CD4-positive, alpha-beta T cell treated with Interleukin-4 for 4 hours (primary cell): ENCODE measurements at regions not wholly inside any gene's neighbourhood (a gene's known extent, or its start where the extent isn't known, plus 50 kb on each side); places are given as distances from the start of the nearest gene placed in this dataset.

Experiments
- DNase-seq: peaks from one replicate; pipeline ENCODE4 v3.0.0-alpha.2; 2020

DNA sequence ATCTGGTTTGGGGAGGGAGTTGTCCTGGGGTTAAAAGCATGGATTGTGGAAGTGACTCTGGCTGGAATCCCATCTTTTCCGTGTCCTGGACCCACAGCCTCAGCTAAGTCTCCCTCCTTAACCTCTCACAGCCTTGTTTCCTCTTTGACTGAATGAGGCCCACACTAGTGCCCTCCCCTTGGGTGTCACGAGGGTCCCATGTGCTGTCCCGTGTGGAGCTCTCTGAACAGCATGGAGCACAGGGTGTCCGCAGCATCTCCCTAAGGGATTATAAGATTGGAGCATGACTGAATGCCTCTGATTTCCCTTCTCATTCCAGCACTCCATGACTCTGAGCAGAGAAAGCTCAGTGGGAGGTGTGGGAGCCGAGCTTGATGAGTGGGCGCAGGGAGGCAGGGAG lies 182.5 kb downstream of the TEX29 start:
- no peak for DNase-seq

DNA sequence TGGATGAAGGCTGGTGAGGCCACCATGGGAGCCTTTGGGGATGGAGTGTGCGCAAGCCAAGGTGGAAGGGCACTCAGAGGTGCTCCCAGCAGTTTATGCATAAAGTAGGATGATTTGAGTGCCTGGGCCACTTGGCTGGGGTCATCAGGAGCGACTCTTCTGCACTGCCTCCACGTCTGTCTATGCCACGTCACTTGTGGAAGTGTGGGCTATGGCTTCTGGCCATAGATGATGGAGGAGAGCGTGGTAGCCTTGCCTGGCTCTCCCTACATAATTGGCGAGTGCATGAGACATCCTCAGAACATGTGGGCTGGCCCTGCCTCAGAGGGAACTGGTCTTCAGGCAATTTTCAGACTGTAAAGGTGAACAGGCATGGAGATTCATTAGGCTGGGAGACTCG lies 182.9 kb downstream of the TEX29 start:
- no peak for DNase-seq

DNA sequence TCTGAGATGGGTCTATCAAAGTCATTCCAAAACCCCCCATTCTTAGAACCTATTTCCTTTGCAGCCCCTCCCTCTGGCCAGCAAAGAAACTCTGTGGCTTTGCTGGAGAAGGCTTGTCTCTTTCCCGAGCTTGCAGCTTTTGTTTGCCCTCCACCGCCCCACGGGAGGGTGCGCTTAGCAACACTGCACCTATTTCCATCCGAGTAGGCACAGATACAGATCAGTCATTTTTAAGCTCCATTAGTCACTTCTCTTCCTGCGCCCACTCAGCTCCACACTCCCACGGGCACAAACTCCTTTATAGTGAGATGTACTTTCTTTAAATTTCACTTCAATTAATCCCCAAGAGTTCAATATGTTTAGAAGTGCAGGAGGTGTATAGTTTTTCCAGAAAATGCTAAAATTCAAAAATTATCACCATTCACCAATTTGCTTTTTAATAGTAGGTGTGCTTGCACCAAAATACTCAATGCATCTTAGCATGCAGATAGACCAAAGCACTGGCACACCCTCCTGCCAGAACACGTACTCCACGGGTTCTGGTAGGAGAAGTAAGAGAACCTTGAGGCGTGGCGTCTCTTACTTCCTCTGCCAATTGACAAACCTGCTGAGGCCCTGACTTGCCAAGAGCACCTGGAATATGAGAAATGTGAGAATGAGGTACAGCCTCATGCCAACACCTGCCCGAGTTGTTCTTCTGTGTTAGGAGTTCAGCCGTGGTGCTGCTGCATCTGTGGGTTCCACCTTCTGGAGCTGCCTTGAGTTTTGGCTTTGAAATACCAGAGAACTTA lies 183.7 kb downstream of the TEX29 start:
- DNase-seq = no peak

DNA sequence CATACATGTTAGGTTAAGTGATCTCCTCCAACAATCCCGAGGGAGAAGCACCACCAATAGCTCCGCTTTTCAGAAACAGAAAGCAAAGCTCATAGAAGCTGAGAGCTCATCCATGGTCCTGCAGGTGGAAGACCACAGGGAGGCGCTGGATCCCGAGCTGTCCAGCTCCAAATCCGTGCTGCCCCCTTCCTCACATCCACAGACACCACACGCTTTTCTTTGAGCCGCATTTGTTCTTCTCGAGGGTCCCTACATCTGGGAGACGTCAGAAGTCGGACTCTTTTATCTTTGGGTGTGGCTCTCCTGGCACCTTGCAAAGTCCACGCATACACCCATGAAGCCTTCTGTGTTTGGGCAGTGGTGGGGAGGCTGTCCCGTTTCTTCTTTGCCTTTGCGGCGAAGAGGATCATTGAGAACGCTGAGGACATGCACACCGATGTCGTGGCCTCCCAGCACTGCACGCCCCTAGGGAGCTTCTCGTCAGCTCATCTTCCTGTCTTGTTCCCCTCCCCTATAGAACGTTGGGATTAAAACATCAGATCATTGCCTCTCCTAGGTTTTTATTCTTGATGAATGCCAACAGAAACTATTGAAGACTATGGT lies 184.8 kb downstream of the TEX29 start:
- no peak for DNase-seq

DNA sequence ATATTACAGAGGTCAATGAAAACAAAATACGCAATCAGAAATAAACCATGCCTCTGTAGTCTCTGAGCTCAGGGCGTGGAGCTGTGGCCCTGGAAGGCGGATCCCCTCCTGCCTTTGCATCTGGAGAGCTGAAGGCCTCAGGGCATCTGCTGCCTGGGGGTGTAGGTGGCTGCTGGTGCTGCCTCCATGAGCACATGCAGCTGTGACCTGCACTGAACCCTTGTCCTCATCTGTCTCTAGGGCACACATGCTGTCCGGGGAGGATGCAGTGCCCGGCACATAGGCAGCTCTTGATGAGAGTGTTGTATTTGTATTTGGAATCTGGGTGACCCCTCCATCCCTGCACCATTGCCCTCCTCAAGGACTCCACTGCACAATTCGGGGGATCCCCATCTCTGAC lies 185.7 kb downstream of the TEX29 start:
- no peak for DNase-seq

DNA sequence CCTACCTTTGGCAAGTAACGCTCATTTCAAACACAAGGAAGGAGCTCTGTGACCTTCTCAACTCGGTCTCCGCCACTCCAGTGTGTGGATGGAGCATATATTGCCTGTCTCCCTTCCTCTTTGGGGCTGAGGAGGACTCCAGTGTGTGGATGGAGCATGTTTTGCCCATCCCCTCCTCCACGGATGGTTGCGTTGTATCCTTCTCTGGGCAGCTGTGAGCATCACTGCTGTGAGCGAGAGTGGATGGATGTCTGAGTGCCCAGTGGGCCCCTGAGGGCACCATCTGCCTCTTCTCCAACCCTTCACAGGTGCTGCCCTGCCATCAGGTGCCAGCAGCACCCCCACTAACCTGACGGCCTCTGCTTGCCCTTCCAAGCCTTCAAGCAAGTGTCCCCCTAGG lies 186.2 kb downstream of the TEX29 start:
- DNase-seq = no peak

DNA sequence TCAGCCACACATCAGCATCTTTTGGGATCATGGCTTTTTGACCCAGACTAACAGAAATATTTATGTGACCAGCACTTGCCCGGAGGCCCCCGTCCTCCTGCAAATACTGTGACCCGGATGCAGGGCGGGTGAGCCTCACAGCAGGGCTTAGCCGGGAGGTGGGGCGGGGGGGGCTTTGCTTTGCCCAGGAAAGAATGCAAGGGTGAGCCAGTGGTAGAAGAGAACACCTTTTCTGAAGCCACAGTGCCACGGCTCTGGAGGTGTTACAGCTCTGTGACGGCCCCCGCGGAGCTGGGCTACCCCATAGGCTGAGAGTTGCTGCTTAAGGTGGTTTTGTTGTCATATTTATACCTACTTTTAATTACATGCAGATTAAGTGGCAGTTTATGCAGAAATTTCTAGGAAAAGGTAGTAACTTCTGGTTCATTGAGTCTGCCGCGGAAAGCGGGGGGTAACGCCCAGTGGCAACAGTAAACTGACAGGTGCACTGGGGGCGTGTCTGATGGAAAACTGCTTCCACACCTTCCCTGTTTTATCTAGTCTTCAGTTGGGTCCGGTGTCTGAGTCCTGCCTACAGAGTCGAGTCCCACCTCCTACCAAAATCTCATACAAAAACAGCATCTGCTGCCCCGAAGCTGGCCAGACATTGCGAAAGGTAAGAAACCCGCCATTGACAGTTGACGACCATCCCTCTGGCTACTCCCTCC lies 187.9 kb downstream of the TEX29 start:
- DNase-seq = no peak

DNA sequence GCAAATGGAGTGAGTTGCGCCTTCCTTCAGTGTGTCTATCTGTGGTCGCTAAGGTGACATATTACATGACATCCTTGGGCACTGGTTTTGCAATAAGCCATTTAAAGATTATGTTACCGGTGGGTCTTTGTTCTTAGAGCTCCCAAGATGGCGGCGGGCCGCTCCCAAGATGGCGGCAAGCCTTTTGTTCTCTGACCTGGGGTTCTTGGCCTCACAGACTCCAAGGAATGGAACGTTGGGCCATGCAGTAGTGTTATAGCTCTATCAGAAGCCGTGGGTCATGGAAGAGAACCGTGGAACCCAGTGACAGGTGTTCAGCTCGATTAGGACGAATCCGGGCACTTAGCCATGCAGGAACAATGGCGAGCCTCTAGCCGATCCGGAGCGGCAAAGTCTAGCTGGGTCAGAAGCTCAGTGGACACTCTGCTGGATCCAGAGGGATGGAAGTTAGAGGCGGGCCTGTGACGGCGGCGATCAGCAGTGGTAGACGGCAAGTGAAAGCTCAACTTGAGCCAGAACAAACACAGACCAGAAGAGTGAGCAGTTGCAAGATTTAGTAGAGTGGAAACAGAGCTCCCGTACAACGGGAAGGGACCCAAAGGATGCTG lies 188.6 kb downstream of the TEX29 start:
- no peak for DNase-seq

DNA sequence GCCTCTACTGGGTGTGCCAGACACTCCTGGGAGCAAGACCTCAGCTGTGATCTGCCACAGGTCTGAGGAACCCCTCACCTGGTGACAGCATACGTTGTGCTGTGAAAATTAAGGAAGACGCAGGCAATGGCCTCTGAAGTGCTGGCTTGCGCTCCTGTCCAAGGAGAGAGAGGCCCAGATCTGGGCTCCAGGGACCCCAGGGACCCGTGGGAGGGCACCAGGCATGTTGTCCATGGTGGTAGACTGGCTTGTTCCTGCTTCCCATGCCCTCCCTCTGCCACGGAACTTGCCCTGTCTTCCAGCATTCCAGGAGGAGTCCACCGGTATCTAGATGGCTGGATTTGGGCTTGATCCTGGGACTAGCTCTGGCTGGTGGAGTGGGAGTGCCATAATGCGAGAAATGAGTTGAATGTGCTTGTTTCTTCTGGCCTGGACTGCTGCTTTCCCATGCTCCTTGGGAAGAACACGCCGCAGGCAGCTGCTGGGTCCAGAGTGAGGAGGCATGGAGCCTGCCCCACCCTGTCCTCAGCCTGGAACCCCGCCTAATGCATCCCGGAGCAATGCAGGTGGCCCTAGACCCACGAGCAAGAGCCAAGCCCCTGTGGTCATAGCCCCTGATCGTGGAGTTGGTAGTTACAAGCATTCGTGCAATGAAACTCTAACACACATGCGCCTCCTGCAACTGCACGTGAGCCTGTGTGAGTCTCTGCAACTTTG lies 190.2 kb downstream of the TEX29 start:
- no peak for DNase-seq

DNA sequence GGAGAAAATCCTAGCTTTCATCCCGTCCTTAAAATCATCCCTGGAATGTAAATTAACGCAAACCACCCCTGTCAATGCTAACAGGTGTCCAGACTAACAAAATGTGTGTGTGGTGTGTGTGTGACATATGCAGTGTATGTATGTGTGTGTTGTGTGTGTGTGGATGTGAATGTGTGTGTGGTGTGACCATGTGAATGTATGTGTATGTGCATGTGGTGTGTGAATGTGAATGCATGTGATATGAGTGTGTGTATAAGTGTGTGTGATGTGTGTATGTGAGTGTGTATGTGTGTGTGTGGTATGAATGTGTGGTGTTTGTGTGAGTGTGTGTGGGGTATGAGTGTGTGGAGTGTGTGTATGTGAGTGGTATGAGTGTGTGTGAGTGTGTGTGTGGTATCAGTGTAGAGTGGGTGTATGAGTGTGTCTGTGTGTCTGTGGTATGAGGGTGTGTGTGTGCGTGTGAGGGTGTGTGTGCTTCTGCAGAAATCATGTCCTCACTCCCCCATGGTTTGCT lies 190.8 kb downstream of the TEX29 start:
- no peak for DNase-seq

DNA sequence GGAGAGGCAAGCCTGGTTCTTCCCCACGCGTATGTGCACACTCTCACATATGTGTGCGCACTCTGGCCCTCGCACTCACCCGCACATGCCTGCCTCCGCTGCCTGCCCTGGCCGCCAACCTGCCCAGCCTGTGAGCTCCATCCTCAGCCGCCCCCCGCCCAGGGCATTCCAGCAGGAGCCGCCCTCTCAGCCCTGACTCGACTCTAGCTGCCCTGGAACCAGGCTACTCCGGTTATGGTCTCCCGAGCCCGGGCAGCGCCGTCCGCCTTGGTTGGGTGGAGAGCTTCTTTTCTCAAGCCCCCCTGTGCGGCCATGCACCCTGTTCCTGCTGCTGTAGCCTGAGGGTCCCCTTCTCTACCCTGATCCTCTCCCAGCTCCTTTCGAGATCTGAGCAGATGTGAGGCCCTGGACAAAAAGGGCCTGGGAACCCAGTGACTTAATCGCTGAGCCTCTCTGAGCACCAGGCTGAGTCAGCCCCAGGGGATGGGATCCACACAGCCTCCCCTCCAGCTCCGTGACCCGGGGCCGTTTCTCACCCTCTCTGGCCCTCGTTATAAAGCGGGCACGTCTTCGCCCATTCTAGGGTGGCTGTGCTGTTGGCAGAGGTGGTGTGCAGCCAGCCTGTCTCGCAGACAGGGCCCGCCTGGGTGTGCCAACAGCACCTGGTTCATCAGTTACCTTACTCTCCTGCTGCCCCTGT lies 191.5 kb downstream of the TEX29 start:
- no peak for DNase-seq

DNA sequence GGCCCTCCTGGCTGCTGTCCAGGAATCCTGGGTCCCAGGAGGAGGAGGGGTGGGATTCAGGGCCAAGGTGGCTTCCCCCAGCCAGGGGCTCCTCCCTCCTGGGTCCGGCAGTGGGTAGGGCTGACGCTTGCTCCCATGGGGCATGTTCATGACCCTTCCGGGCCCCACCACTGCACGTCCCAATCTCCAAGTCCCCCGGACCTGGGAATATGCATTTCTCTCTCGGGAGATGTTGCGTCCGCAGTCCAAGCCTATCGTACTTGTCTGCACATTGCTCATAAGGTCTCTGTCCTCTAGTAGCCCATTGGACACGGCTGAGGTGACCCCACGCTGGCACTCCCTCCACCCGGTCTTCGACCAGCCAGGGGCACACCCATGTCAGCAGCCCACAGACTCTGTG lies 192.3 kb downstream of the TEX29 start:
- DNase-seq = no peak

DNA sequence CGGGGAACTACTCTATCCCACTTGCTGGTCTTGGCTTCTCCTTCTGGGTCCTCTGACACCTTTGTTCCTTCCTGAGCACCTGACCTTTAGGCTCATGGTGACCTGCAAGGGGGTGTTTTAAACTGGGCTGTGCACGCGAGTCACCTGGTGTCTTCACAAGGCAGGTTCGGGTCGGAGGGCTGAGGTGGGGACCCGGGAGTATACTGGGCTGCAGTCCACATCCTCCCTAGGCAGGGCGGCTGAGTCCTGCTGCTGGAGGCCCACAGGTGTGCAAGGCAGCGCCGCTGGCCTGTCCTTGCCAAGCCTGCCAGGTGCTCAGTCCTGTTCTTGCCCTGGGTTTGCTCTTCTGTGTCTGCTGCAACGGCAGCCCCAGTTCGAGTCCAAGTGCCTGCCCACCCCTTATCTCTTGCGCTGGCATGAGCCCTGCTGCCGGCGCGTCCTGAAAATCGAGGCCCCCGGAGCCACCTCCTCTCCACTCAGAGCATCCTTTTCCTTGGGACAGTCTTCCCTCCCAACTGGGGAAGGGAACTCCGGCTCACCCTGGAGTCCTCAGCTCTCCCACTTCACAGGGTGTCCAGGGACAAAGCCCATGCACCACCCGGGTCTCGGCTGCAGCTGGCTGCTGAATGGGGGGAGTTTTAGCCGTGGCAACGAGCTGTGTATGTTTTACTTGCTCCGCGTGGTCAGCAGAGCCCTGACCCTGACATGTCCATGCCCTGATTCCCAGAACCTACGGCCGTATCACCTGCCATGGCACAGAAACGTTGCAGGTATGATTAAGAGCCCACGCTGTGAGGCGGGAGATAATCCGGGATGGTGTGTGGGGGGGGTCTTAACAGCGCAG lies 193.5 kb downstream of the TEX29 start:
- no peak for DNase-seq

DNA sequence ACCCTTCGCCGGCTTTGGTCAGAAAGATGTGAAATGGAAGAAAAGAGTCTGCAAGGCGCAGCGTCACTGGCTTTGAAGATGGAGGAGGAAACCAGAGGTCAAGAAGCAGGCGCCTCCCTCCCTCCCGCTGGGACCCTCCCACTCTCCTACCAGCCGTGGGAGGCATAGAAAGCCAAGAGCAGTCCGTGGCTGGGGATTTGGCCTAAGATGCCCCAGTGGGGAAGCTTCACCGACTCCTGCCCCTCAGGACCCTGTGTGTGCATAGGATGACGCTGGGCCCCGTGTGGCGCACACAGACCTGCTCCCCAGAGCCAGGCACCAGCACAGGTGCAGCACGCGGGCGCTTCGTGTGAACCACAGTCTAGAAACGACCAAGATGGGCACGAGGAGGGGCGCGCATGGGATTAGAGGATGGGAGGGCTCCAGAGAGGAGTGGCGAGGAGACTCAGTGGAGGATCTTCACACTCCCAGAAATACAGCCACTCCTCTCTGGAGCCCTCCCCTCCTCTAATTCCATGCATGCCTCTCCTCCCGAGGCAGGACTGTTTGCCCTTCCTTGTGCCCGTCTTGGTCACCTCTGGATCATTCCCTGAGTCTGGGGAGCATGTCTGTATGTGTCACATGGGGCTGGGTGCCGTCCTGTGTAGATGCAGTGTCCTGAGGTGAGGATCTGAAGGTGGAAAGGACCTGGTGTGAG lies 194.3 kb downstream of the TEX29 start:
- no peak for DNase-seq

DNA sequence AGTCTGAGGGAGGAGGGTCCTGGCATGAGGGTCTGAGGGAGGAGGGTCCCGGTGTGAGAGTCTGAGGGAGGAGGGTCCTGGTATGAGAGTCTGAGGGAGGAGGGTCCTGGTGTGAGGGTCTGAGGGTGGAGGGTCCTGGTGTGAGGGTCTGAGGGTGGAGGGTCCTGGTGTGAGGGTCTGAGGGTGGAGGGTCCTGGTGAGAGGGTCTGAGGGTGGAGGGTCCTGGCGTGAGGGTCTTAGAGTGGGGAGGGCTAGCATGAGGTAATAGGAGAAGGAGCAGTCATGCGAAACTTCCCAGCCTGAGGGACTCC lies 194.8 kb downstream of the TEX29 start:
- DNase-seq = no peak

DNA sequence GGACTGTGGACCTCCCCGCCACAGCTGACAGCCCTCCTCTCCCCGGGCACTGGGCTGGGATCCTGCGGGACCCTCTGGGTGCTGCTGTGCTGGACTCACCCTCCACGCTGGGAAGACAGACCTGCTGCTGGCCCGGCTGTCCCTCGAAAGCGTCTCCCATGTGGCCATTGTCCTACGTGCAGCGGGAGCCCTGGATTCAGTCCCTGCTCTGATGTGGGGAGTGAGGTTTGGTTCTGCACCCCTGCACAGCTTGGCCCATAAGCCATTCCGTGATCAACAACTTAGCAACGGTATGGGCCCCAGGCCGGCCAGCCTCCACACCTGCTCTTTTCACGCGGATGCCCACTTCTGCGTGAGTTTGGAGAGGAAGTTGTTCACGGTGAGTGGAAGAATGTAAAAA lies 195.2 kb downstream of the TEX29 start:
- no peak for DNase-seq

DNA sequence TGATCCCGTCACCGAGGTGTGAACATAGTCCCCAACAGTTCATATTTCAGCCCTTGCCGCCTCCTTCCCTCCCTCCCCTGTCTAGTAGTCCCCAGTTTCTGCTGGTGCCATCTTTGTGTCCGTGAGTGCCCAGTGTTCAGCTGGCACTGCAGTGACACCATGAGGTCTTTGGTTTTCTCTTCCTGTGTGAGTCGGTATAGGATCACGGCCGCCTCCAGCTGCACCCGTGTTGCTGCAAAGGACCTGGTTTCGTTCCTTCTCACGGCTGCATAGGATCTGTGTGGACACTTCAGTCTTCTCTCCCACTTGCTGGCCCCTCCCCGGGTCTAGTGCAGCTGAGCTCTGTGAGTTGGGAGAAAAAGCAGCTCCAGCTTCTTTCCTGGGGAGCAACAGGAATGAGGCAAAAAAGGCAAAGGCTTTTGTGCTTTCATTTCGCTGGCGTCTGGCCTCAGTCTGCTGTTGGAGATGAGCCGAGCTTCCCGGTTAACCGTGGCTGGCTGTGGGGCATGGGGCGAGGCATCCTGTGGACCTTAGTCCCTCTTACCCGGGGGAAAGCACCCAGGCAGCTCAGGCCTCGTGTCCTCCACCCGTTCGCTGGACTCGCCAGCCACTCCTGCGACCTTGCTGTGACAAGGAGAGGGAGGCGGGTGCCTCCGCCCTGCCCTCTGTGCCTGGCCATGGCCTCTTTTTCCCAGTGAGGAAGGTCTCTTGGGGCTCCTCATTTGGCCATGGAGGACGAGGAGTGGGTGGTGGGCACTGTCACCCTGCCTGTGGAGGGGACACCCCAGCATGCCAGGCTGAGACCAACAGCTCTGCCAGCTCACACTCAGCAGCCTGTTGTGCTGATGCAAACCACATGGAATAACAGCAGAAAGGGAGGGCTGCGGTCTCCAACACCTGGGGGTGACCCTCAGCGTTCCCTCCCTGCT lies 196.5 kb downstream of the TEX29 start:
- DNase-seq = no peak

DNA sequence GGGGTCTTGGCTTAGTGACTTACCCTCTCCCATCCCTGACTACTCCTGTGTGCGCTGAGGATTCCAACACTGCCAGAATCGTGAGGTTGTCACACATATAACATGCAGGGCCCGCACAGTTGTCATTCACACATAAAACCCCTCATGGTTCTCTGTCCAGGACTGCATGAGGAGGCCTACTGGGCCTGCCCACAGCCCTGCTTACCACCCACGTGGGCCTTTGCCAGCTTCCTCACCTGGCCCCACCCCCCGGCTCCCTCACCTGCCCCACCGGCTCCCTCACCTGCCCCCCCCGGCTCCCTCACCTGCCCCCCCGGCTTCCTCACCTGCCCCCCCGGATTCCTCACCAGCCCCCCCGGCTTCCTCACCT lies 197.2 kb downstream of the TEX29 start:
- DNase-seq = no peak

DNA sequence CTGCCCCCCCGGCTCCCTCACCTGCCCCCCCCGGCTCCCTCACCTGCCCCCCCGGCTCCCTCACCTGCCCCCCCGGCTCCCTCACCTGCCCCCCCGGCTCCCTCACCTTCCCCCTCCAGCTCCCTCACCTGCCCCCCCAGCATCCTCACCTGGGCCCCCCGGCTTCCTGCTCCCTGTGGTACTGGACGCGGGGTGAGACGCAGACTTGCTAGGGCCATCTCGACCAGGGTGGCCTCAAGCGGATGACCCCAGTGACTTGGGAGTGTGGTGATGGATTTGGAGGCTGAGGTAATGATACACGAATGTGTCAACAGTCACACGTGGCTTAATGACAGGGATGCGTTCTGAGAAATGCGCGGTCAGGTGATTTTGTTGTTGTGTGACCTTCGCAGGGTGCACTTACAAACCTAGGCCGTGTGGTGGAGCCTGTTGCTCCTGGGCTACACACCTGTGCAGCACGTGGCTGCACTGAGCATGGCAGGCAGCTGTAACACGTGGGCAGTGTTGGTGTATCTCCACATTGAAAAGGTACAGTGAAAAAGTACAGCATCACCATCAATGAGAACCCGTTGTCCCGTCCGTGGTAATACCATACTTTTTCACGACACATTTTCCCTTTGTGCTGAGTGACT lies 197.8 kb downstream of the TEX29 start:
- DNase-seq = no peak
